RWPE2 (cell line): ENCODE measurements at regions not wholly inside any gene's neighbourhood (a gene's known extent, or its start where the extent isn't known, plus 50 kb on each side); places are given as distances from the start of the nearest gene placed in this dataset.

Source experiments
- ATAC-seq: fragments of 200-7000 bp; cut with Tn5 transposase; 3 replicates; pipeline ENCODE4 v1.9.1; 2021; ENCODE audit warnings: low read depth
- DNase-seq: peaks from one replicate; pipeline ENCODE4 v3.0.0-alpha.2; 2020; ENCODE audit warnings: low spot score
- H3K27ac ChIP-seq: fragments of 450-650 bp; 2 replicates; pipeline ENCODE4 v1.5.1; 2017; ENCODE audit warnings: mild to moderate bottlenecking; ENCODE audit not compliant: poor library complexity, severe bottlenecking
- H3K27me3 ChIP-seq: fragments of 250-450 bp; sonication (Bioruptor Pico); 2 replicates; pipeline ENCODE4 v1.5.1; 2021; ENCODE audit warnings: mild to moderate bottlenecking, moderate library complexity; ENCODE audit not compliant: insufficient read depth, poor library complexity, severe bottlenecking
- H3K36me3 ChIP-seq: fragments of 250-450 bp; sonication (Bioruptor Pico); 2 replicates; pipeline ENCODE4 v1.5.1; 2020; ENCODE audit warnings: low read depth, mild to moderate bottlenecking, moderate library complexity
- H3K4me1 ChIP-seq: fragments of 250-450 bp; sonication (Bioruptor Pico); 2 replicates; pipeline ENCODE4 v1.5.1; 2021; ENCODE audit warnings: mild to moderate bottlenecking, moderate library complexity; ENCODE audit not compliant: insufficient read depth, poor library complexity, severe bottlenecking
- H3K4me3 ChIP-seq: fragments of 250-450 bp; sonication (Bioruptor Pico); 2 replicates; pipeline ENCODE4 v1.5.1; 2021; ENCODE audit warnings: mild to moderate bottlenecking, moderate library complexity; ENCODE audit not compliant: severe bottlenecking
- H3K9me3 ChIP-seq: fragments of 250-450 bp; sonication (Bioruptor Pico); 2 replicates; pipeline ENCODE4 v1.5.1; 2021; ENCODE audit warnings: mild to moderate bottlenecking, moderate library complexity; ENCODE audit not compliant: severe bottlenecking
- TF ChIP-seq, protein P1 (sequence below): fragments of 450-650 bp; IDR thresholded peaks from one replicate; pipeline ENCODE4 v1.5.1; 2017; ENCODE audit warnings: mild to moderate bottlenecking, moderate library complexity; ENCODE audit not compliant: poor library complexity, severe bottlenecking

DNA sequence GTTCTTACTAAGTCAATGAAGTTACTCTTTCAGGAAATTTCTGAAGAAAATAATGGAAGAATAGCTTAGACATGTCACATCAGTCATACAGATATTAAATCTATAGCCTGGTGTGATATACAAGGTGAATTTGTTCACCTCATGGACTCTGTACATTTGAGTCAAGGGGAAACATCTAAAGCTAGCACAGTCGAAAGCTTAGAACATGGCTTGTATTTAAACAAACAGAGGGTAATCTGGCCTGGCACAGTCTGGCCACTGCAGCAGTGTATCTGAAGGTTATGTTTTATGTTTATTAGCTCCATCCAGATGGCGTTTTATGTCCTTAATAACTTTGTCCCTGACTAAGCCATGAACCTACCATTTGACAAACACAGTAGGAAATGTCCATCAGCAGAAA, 817.3 kb downstream of the SATB2 start:
- H3K4me1 ChIP-seq, result no peaks in the 10 kb centered on the region
- DNase-seq, result no peak
- H3K27ac ChIP-seq, result no peak overlapping the region
- TF ChIP-seq, protein P1, sequence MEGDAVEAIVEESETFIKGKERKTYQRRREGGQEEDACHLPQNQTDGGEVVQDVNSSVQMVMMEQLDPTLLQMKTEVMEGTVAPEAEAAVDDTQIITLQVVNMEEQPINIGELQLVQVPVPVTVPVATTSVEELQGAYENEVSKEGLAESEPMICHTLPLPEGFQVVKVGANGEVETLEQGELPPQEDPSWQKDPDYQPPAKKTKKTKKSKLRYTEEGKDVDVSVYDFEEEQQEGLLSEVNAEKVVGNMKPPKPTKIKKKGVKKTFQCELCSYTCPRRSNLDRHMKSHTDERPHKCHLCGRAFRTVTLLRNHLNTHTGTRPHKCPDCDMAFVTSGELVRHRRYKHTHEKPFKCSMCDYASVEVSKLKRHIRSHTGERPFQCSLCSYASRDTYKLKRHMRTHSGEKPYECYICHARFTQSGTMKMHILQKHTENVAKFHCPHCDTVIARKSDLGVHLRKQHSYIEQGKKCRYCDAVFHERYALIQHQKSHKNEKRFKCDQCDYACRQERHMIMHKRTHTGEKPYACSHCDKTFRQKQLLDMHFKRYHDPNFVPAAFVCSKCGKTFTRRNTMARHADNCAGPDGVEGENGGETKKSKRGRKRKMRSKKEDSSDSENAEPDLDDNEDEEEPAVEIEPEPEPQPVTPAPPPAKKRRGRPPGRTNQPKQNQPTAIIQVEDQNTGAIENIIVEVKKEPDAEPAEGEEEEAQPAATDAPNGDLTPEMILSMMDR, result no peak
- no peak overlapping the region for H3K4me3 ChIP-seq
- no peaks in the 10 kb centered on the region for H3K9me3 ChIP-seq
- no peaks in the 10 kb centered on the region for H3K27me3 ChIP-seq
- ATAC-seq, result no peak
- H3K36me3 ChIP-seq, result no peaks in the 10 kb centered on the region

DNA sequence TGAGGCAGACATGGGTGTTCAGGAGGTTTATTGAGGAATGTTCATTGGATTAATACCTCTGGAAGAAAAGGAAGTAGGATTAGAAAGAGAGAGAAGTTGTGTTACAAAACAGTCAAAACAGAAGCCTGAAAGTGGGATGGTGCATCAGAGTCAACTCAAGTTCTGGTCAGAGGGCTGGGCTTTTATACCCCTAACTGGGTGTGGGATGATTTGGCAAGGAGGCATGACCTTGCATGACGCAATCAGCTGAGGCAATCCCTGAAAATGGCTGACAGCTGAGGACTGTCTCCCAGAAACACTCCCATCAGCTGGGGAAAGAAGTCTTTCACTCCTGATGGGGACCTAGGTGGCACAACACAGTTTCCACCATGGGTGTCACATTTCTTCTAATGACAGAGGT, 818.2 kb downstream of the SATB2 start:
- Histone ChIP-seq H3K27me3 (no peaks in the 10 kb centered on the region), H3K4me1 (no peaks in the 10 kb centered on the region), H3K4me3 (no peak overlapping the region), H3K36me3 (no peaks in the 10 kb centered on the region), H3K27ac (no peak overlapping the region), H3K9me3 (no peaks in the 10 kb centered on the region)
- no peak for DNase-seq
- TF ChIP-seq, protein P1, result no peak
- no peak for ATAC-seq

DNA sequence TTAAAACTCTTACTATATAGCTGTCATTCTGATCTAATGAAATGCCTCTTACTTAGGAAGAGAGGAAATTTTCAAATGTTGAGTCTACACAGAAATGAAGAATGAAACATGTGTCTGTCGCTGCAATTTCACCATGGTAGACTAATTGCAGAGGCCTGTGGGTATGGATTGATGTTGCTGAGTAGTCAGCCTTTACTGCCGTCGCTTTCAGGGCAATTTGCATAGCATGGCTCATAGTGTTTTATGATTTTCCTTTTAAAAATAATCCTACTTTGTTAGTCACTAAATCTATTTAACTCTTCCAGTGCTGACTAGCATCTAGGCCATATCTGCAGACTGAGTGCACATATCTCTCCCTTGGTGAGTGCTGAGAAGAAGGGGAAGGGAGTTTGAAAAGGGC, 819.2 kb downstream of the SATB2 start:
- ATAC-seq (no peak), DNase-seq (no peak)
- Histone ChIP-seq H3K27ac (no peak overlapping the region), H3K27me3 (no peaks in the 10 kb centered on the region), H3K9me3 (no peaks in the 10 kb centered on the region), H3K36me3 (no peaks in the 10 kb centered on the region), H3K4me1 (no peaks in the 10 kb centered on the region), H3K4me3 (no peak overlapping the region)
- TF ChIP-seq, protein P1, result no peak

DNA sequence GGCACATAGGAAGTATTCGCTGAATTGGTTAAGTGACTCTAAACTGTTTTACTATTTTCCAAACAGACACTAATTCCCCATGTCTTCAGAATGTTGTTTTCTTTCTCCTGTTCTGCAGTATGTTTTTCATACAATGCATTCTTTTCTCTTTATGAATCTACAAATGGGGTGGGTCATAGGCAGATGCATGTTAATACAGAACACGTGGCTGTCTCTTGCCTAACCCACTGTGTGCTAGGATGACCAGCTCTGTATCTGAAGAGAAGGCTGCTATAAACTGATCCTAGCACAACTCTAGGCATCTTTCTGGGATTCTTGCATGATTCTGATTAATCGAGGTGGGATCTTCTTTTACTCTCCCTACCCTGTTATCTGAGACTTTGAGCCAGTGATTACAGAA, 826.0 kb downstream of the PLCL1 start:
- H3K9me3 ChIP-seq, result no peaks in the 10 kb centered on the region
- ATAC-seq, result no peak
- no peak for DNase-seq
- no peak overlapping the region for H3K27ac ChIP-seq
- H3K27me3 ChIP-seq, result no peaks in the 10 kb centered on the region
- H3K4me1 ChIP-seq, result no peaks in the 10 kb centered on the region
- no peak overlapping the region for H3K4me3 ChIP-seq
- TF ChIP-seq, protein P1, result no peak
- H3K36me3 ChIP-seq, result no peaks in the 10 kb centered on the region

DNA sequence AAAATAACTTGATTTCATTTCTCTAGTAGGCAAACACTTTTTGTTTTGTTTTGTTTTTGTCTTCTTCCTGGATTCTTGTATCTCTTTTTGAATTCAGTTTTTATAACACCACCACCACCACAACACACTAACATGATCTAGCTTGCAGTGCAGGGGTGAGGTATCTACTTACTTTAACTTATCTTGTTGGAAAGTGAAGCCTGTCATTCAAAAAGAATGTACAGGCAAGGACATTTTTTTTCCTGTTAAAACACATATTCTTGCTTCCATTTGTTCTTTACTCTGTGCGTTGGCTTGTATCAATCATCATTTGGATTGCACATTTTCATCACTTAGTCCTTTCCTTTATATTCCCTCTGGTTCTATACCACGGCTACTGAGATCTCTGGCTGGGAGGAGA, 824.2 kb downstream of the PLCL1 start:
- H3K4me3 ChIP-seq, result no peak overlapping the region
- H3K27ac ChIP-seq, result peak overlapping the region; percentile 22
- no peaks in the 10 kb centered on the region for H3K36me3 ChIP-seq
- TF ChIP-seq, protein P1, result no peak
- H3K9me3 ChIP-seq, result no peaks in the 10 kb centered on the region
- H3K4me1 ChIP-seq, result no peaks in the 10 kb centered on the region
- H3K27me3 ChIP-seq, result no peaks in the 10 kb centered on the region
- DNase-seq, result no peak
- peak; percentile 69 for ATAC-seq
